Umbilical cord (tissue), 1 donor: ENCODE measurements at regions not wholly inside any gene's neighbourhood (a gene's known extent, or its start where the extent isn't known, plus 50 kb on each side); places are given as distances from the start of the nearest gene placed in this dataset.

Source experiments
- DNase-seq: peaks from one replicate; pipeline ENCODE4 v3.0.0-alpha.2; 2015; ENCODE audit warnings: low spot score

GRCh38 chr7:130910949-130911944 is 177.2 kb upstream of the KLF14 start:
- no peak for DNase-seq

GRCh38 chr7:130912082-130912861 is 178.3 kb upstream of the KLF14 start:
- DNase-seq, result peak; percentile 49

- DNase-seq, result peak; percentile 74
These were observed 179.0 kb upstream of the KLF14 start for GRCh38 chr7:130912862-130913638.

GRCh38 chr7:130913639-130914553 is 179.9 kb upstream of the KLF14 start:
- no peak for DNase-seq

GRCh38 chr7:130914554-130915294 is 180.7 kb upstream of the KLF14 start:
- no peak for DNase-seq

- no peak for DNase-seq
These were observed 183.7 kb upstream of the KLF14 start for GRCh38 chr7:130917669-130918128.

GRCh38 chr7:130918129-130919052 is 184.4 kb upstream of the KLF14 start:
- DNase-seq, result no peak

- DNase-seq, result no peak
These were observed 185.5 kb upstream of the KLF14 start for GRCh38 chr7:130919316-130920103.

GRCh38 chr7:130920122-130920521 is 186.1 kb upstream of the KLF14 start:
- no peak for DNase-seq

- DNase-seq, result peak; percentile 69
These were observed 187.6 kb upstream of the KLF14 start for GRCh38 chr7:130921391-130922180.

- no peak for DNase-seq
These were observed 188.5 kb upstream of the KLF14 start for GRCh38 chr7:130922206-130923112.

- DNase-seq, result no peak
These were observed 189.4 kb upstream of the KLF14 start for GRCh38 chr7:130923365-130923764.

- no peak for DNase-seq
These were observed 189.9 kb upstream of the KLF14 start for GRCh38 chr7:130923930-130924329.

- DNase-seq, result no peak
These were observed 191.3 kb upstream of the KLF14 start for GRCh38 chr7:130925136-130925794.

GRCh38 chr7:130926001-130926691 is 192.1 kb upstream of the KLF14 start:
- DNase-seq, result no peak
